ENCODE measurements at regions not wholly inside any gene's neighbourhood (a gene's known extent, or its start where the extent isn't known, plus 50 kb on each side); places are given as distances from the start of the nearest gene placed in this dataset.

DNA sequence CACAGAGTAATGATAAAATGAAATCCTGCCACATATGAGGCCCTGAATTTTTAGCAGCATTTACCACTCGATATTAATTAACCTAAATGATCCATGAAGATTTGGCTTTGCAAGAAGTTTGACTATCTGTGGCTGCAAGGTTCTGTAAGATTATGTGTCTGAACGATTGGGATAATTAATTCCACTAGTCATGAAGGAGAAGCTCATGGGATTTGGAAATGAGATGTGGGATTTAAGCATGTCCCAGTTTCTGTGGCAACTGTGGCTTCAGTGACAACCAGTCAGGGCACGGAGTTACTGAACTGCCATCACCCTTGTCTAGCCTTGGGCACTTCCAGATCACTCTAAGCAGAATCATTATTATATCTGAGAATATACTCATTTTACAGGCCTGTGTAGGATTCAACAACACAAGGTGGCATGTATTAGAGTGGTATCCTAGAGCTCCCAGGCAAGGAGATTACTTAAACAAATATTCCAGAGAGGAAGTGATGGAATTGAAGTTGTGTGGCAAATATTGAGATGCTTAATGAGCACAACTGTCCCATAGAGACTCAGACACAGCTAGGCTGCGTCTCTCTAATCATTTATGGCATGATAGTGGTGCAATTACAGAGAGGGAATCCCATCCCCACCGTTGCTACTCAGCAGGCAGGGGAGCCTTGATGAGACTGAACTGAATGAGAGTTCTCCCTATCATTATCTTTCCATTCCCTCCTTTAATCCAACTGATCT is 205.0 kb upstream of the KRR1 start:
- DNase-seq = no peak

DNA sequence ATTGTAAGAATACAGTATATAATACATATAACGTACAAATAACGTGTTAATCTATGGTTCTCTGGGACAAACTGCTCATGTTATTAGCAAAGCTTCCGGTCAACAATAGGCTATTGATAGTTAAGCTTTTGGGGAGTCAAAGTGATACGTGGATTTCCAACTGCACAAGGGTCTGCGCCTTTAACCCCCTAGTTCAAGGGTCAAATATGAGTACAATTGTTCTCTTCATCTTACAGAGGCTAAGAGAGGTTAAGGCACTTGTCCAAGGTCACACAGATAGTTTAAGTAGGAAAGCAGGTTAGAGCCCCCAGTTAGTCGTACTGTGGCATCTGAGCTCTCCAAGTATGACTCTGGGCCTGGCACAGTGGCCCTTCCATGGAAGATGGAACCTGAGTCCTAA is 204.3 kb upstream of the KRR1 start:
- DNase-seq = no peak

DNA sequence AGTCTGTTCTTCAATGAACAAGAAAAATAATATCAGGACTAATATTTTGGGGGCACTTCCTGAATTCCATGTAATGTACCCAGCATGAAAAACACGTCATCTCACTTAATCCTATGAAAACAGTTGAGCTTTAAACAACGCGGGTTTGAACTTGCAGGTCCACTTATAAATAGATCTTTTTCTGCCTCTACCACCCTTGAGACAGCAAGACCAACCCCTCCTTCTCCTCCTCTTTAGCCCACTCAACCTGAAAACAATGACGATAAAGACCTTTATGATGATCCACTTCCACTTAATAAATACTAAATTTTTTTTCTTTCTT is 203.9 kb upstream of the KRR1 start:
- DNase-seq = no peak

DNA sequence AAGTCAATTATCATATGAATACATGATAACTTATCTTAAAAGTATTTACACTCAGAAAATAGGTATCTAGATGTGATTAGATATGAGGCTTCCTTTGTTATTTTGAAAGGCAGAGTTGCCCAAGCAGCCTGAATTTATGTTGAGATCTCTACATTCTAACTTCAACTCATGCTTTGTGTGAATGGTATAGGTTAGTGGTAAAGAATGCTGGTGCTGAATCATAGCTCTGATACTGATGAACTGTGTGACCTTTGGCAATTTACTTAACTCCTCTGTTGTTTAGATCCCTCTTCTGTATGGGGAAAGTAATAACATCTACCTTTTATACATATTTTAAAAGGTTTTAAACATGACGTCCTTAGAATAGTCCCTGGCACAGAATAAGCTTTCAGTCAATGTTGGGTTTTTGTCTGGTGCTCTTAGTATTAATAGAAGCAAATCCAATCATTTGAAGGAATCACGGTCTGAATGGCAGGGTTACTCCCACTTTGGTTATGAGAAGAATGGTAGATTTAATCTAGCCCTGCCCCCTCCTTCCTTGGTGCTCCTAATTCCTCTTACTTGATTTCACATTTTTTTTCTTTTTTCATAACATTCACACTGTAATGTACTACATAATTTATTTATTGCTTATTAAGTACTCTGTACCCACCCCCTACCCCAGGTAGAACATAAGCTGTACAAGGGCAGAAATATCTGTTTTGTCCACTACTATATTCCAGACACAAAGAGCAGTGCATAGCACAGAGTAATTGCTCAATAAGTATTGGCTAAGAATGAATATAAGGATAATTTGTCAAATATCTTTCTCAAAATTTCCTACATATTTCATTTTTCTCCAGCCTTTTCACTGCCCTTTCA is 203.3 kb upstream of the KRR1 start:
- no peak for DNase-seq

DNA sequence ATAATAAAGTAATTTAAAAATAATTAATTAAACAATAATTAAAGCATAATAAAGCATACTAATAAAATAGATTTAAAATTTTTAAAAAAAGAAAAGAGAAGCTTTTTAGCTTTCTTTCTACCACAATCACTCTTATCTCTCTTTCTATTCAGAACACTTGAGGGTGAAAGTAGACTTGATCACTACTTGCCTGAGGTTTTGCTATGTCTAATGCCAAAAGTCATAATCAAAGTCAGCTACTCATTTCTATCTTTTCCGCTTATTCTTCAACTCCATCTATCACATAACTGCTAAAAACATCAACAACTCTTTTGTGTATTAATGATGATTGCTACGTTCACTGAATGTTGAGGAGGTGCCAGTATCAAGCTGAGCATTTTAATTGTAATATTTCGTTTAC is 202.0 kb upstream of the KRR1 start:
- no peak for DNase-seq

DNA sequence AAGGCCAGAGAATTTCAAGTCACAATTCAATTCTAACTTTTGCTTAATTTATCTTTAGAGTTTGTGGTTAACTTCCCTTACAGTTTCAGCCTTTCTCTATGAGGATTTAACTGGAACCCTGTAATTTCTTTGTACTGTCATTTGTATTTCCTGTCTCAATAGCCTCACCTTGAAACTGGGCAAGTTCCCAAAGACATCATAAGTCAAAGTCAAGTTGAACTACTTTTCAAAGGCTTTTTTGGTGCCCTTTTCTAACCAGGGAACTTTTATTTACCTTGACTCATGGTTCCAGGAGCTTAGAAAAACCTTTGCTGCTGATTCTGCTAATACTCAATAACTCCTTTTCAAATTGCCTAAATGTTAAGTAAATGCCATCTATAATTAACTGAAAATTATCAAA is 200.8 kb upstream of the KRR1 start:
- DNase-seq = no peak

DNA sequence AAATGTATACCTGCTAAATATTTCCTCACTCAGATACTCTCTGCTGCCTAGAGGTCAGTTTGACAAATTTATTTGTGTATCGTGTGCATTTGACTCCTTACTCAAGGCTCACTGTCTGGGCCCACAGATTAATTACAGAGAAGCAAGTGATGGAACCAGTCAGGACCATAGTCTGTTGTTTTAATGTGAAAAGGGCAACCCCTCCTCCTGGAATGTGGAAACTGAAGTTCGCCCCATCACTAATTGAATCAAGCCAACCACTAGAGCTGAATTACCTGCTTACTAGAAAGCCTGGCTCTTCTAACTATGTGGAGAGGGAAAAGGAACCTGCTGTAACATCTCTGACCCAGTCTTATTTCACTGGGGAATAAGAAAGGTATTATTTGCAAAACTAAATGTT is 199.9 kb upstream of the KRR1 start:
- no peak for DNase-seq

DNA sequence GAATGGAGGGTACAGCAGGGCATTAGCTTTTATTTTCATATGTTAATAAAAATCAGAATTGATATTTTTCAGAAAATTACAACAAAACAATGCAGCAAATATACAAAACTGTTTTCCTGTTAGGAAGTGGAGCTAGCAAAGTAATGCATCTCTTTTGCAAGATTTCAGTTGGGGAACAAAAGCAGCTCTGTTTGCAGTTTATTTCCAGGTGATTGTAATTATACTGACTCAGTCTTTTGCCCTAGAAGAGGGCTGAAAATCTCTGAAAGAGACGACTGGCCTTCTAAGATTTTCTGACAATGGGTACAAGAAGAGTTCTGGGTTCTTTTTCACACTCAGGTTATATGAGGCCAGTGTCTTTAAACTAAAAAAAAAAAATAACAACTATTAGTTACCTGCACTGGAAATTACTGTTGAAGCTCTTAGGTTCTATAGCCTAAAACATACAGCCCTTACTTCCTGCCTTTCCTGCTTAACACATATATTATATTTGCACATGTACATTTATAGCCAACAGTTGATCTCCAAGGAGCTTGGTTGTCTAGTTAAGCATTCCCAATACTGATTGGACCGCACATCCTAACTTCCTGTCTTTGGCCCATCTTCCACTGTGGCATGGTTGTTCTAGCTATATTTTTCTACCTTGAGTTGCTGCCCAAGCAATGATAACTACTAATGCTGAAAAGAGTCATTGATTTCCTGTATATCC is 199.1 kb upstream of the KRR1 start:
- DNase-seq = no peak

DNA sequence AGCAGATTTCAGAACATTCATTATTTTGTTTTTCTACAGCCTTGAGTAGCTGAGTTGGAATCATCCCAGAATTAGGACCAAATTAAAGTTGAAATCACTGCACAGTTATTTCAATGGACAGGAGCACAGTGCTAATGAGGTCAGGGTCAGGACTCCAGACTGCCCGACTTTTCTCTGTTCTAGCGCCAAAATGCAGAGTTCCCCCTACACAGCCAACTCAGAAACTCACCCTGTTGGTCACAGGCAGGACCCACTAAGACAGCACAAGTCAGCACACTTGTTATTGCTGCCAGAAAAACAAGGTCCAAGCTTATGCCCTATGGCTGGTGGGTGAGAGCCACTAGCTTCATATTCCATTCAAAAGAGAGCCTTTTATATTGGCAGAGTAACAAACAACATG is 198.1 kb upstream of the KRR1 start:
- no peak for DNase-seq

DNA sequence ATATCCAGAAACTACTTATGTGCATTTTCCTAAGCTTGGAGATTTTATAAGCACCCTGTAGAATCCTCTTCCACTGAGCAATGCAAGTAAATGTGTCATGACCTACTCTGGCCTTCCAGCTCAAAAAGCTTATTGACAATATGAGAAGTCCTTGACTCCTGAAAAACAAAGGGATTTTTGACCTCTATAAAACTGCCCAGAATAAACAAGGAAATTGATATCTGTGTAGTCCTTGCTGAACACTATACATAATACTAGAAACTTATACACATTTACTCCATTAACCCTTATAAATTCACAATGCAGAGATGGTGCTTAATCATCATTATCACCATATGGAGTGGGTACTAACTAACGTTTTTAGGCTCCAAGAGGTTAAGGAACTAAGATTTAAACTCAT is 197.4 kb upstream of the KRR1 start:
- DNase-seq = no peak

DNA sequence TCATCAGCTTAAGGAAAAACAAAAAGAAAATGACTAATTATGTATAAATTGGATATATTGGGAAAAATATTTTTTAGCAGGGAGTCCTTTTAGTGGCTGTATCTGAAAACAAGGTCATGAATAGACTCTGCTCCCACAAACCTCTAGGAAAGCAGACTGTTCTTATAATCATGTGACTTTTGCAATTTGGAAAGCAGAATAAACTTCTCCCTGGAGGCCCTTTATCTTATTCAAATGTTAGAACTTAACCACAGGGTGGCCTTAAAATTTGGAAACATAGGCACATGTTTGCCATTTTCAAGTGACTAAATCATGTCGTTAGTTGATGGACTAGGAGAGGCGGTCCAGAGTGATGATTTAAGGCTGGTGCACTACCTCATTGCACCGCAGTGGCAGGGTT is 196.6 kb upstream of the KRR1 start:
- DNase-seq = no peak

DNA sequence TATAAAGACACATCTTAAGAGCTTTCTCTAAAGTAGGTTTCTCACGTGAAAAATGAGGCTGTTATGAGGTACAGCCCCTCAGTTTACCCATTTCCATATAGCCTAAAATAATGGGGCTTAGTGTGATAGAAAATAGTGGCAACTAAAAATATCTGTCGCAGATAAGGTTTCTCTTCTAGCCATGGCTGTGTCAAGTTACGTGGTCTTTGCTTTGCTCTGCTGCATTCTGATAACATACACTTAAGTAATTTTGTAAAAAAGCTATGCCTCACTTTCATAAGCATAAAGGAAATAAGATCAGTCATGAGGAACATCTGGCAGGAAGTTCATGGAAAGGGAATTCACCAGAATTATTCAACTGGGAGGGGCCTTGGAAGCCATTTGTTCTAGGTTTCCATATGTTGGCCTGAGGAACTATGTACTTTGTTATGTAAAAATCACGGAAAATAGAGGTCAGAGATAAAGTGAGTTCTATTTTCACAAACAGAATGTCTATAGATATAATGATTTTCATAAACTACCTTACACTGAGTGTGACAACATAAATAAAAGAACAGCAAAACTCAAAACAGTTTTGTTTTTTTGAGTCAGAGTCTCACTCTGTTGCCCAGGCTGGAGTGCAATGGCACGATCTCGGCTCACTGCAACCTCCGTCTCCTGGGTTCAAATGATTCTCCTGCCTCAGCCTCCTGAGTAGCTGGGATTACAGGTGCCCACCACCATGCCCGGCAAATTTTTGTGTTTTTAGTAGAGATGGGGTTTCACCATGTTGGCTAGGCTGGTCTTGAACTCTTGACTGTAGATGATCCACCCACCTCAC is 195.6 kb upstream of the KRR1 start:
- DNase-seq = no peak

DNA sequence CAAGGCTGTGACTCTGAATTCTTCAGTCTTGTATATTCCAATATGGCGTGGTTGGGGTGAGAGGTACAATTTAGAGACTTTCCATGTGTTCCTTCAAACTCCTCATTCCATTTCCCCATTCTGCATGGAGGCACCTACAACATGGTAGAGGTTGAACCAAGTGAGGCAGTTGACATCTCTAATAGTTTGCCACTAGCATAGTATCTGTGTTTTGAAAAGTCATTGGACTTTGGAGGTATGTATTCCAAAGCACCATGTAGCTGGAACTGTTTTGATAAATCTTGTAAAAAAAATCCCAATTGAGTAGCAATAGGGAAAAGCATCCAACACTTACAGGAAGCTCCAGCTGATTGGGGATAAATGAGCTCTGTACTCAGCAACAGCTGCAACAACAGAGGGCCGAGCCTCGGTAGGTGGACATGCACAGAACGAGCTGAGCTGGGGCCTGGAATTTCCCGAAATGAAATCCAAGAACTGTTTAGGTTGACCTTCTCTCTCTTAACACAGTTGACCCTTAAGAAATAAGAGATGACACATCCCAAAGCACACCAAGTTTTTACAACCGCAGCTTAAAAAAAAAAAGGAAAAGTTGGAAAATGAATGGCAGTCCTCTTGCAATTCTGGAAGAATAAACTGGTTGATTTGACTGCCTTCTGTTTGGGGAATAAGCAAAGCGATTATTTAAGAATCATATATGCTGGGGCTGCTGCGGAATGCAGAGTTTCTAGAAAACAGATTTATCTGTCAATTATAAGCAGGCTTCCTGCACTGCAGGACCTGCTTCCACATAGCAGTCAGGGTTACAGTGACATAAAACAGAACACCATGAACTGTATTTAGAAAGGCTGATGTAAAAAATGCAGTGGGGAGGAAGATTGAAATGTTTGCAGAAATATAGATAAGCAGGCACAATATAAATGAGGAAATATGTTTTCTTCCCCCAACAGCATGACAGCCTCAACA is 194.6 kb upstream of the KRR1 start:
- DNase-seq = no peak

DNA sequence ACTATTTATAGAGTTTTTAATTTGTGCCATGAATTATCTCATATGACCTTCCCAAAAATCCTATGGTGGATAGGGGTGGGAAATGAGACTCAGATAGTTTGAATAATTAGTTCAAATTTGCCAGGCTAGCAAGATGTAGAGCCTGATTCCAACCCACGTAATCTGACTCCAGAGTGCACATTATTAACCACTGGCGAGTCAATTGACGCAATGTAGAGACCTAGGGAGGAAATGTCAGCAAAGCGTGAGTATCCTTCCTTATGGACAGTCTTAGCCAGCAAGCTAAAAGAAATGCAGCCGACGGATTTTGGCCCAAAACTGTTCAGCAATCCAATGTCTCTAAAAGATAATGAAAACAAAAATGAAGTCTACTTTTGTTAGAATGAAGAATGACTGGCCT is 193.3 kb upstream of the KRR1 start:
- DNase-seq = no peak

DNA sequence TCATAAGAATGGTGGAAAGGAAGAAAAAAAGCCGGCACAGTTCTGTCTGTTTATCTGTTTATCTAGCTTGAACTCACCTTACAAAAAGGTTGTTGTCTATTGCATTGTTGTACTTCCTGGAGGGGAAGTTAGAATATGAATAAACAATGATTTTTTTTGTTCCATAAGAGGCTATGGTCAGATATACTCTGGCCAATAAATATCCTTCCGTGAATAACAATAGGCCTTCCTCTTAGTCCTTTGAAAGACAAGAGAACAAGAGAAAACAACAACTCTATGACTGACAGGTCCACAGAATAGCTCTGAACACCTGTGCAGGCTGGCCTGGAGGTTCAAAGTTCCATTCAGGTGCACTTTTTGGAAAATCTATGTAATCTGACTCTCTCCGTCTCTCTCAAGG is 192.8 kb upstream of the KRR1 start:
- DNase-seq = no peak

DNA sequence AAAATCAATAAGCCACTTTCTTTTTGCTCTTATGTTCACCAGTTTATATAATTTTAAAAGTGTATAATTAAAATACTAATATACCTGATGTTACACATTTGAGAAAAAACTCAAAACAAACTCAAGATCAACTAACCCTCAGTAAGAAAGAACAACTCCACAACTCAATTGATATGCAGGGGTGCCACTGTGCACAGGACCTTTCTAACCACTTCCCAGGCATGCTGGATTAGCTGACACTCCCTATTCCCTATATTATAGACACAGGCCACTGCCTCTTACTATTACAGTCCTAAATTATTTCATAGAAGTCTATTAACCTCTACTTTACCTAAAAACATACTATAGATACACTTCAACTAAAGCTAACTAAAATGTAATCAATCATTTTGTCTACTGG is 191.7 kb upstream of the KRR1 start:
- DNase-seq = no peak

DNA sequence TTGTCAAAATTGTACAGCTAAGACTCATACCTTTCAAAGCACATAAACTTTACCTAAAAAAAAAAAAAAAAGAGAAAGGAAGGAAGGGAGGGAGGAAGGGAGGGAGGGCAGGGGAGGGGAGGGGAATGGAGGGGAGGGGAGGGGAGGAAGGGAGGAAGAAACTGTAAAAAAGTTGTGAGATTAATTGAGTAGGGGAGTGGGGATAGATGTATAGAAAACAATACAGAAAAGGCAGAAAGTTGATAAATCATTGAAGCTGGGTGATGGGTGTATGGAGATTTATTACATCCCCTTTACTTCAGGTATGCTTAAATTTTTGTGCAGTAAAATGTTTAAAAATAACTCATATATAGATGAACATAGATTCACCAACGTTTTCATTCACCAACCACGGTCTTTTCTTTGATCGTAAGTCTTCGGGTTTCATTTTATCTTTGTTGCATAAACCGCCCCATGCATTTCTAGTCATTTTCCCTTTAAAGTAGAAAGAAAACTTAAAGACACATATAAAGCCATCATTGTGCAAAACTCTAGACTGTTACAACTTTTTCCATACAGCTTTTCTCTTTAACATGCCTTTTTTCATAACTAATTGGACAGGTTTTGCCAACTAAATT is 191.2 kb upstream of the KRR1 start:
- no peak for DNase-seq

DNA sequence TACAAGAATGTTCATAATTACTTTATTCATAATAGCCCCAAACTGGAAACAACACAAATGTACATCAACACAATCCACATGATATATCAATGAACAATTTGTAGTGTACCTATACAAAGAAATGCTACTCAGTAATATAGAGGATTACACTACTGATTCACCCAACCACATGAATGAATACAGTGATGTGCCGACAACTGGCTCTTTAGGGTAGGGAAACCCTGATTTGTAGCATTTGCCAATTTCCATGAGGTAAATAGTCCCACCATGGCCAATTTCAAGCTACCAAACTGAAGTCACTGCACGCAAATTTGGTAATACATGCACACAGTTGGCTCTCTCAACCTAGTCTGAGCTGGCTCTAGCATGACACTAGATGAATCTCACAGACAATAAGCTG is 190.4 kb upstream of the KRR1 start:
- DNase-seq = no peak

DNA sequence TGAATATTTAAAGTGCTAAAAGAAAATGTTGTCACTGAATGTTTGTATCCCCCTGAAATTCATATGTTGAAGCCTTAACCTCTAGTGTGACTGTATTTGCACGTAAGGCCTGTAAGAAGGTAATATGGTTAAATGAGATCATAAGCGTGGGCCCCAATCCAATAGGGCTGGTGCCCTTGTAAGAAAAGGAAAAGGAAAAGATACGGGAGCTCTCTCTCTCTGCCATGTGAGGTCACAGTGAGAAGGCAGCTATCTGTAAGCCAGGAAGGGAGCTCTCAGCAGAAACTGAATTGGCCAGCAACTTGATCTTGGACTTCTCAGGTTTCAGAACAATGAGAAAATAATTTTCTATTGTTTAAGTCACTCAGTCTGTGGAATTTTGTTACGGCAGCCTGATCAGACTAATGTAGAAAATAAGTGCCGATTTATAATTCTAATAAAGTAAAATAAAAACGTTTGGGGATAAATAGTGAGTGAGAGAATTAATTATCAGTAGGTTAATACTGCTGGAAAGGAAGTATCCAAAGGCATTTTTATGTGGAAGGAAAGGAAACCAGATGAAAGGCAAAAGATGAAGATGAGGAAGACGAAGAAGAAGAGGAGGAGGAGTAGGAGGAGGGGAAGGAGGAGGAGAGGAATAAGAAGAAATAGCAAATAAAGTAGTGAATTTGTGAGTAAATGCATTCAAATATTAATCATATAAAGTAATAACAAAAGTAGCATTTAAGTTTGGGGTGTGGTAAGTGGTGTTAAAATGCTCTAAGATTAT is 188.5 kb upstream of the KRR1 start:
- DNase-seq = no peak

DNA sequence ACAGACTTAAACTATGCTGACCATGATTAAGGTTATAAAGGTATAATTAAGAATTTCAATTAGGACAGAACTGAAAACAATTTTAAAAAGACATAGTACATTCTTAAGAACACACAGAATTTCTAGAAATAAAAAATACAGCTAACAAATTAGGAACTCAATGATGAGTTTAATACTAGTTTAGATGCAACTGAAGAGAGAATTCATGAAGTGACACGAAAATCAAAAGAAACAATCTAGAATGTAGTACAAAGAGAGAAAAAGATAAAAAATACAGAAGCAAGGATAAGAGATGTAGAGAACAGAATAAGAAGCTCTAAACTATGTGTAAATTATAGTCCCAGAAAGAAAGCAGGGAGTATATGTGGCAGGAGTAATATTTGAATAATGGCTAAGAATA is 187.8 kb upstream of the KRR1 start:
- no peak for DNase-seq

DNA sequence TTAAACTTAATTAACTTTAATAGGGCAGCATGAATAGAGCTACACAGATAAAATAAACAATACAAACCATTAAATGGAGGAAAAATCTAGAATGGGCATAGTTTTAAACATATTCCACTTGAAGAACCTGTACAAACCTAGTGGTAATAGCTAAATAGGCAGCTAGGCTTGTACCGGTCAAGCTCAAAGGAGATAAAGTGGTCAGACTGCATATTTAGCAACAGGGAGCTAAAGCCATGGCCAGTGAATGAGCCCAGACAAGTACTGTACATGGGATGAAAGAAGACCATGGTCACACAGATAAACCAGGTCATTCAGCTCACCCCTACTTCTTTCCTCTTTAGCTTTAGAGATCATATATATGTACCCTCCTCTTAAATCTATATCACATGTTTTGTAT is 186.6 kb upstream of the KRR1 start:
- DNase-seq = no peak
